ENCODE measurements at regions not wholly inside any gene's neighbourhood (a gene's known extent, or its start where the extent isn't known, plus 50 kb on each side); places are given as distances from the start of the nearest gene placed in this dataset.

DNA sequence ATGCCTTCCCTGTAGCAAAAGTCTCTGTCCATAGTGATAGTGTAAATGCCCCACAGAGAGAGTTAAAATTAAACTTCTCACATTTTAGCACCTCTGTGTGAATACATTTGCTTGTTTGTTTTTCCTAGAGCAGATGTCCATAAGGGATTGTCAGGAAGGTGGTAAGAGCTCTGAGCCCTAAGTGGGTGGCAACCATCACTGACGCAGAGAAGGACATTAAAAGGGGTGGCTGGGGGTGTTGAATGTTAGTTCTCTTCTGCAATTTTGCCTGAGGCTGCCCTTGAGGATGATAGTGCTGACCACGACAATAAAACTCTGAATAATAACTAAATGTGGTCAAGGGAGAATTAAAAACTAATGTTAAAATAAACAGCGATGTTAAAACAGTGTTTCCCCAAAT is 174.3 kb upstream of the ID4 start:
- H3K36me3 Mint-ChIP-seq (ENCODE audit: low read depth): no peaks in the 10 kb centered on the region
- no peaks in the 10 kb centered on the region for H3K27me3 Mint-ChIP-seq (ENCODE audit: low read depth)
- no peaks in the 10 kb centered on the region for H3K9me3 Mint-ChIP-seq
- H3K4me1 Mint-ChIP-seq (ENCODE audit: low read depth): no peaks in the 10 kb centered on the region
- H3K4me3 Mint-ChIP-seq: no peak overlapping the region
- H3K27ac Mint-ChIP-seq: no peak overlapping the region
- no peak for DNase-seq (ENCODE audit: low spot score)

GRCh38 chr6:19663479-19663878 is 173.7 kb upstream of the ID4 start:
- H3K9me3 Mint-ChIP-seq: no peaks in the 10 kb centered on the region
- H3K4me1 Mint-ChIP-seq (ENCODE audit: low read depth): no peaks in the 10 kb centered on the region
- H3K27ac Mint-ChIP-seq: no peak overlapping the region
- H3K27me3 Mint-ChIP-seq (ENCODE audit: low read depth): no peaks in the 10 kb centered on the region
- no peak for DNase-seq (ENCODE audit: low spot score)
- H3K4me3 Mint-ChIP-seq: no peak overlapping the region
- no peaks in the 10 kb centered on the region for H3K36me3 Mint-ChIP-seq (ENCODE audit: low read depth)

GRCh38 chr6:19664050-19664449 is 173.1 kb upstream of the ID4 start:
- Mint-ChIP-seq H3K36me3 (ENCODE audit: low read depth) (no peaks in the 10 kb centered on the region), H3K27me3 (ENCODE audit: low read depth) (no peaks in the 10 kb centered on the region), H3K4me1 (ENCODE audit: low read depth) (no peaks in the 10 kb centered on the region), H3K27ac (no peak overlapping the region), H3K4me3 (no peak overlapping the region), H3K9me3 (no peaks in the 10 kb centered on the region)
- no peak for DNase-seq (ENCODE audit: low spot score)

DNA sequence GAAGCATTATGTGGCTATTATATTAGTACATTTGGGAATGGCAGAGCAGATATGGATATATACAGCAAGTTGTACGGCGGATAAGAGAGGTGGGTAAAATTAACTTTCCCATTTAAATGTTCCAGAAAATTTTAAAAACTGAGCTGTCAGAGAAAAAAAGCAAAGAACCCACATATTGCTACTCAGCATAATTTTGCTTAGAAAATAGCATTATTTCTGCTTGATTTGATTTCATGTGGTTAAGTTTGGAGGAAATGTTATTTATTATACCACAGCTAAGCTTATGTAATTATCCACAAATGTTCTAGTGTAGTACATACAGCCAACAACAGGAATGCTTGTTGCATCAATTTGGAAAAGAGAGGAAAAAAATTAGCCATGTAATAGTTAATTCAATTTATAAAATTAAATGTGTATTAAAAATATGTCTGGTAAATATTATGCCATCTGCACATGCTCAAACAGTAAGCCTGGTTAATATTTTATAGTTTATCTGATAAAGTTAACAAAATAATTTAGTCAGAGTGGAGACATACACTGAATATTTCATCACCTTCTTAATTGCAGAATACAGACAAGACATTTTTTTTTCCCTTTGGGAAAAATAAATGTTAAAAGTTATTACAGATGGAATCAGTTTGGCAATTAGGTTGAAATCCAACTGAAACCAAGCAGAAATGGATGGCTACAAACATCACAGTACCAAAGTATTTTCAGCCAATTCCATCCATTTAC is 172.1 kb upstream of the ID4 start:
- H3K36me3 Mint-ChIP-seq (ENCODE audit: low read depth): no peaks in the 10 kb centered on the region
- DNase-seq (ENCODE audit: low spot score): no peak
- no peak overlapping the region for H3K27ac Mint-ChIP-seq
- H3K4me1 Mint-ChIP-seq (ENCODE audit: low read depth): no peaks in the 10 kb centered on the region
- H3K27me3 Mint-ChIP-seq (ENCODE audit: low read depth): no peaks in the 10 kb centered on the region
- H3K9me3 Mint-ChIP-seq: no peaks in the 10 kb centered on the region
- no peak overlapping the region for H3K4me3 Mint-ChIP-seq

DNA sequence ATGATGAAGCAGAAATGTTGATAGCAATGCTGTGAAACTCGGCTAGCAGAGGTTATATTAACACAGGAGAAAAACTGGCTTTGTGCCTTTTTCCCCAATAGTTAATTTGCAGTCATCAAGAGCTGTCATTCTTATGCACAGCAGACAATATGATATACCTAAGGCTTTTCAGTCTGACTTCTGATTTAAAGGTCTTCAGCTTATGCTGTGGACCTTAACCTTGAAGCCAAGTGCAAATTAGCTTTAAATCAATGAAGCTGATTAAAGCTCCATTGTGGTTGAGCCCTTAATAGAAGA is 171.6 kb upstream of the ID4 start:
- H3K27me3 Mint-ChIP-seq (ENCODE audit: low read depth): no peaks in the 10 kb centered on the region
- no peak overlapping the region for H3K27ac Mint-ChIP-seq
- no peaks in the 10 kb centered on the region for H3K4me1 Mint-ChIP-seq (ENCODE audit: low read depth)
- H3K4me3 Mint-ChIP-seq: no peak overlapping the region
- no peak for DNase-seq (ENCODE audit: low spot score)
- no peaks in the 10 kb centered on the region for H3K36me3 Mint-ChIP-seq (ENCODE audit: low read depth)
- no peaks in the 10 kb centered on the region for H3K9me3 Mint-ChIP-seq

DNA sequence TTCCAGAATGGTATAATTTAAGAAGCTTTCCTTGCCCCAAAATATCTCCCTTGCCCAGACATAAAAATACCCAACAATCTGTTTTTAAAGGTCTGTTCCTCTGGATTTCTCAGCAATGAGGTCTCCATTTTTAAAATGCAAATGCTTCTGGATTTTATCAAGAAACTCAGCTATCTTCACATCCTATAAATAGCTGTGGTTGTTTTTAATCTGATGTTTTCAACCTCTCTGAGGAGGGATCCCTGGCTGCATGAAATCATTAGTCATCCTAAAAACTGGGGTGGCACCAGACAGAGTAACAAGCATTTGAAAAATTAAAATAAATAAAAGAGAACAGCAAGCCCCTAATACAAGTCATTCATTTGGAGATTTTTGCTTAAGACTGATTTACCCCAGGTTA is 168.5 kb upstream of the ID4 start:
- no peak for DNase-seq (ENCODE audit: low spot score)
- Mint-ChIP-seq H3K4me1 (ENCODE audit: low read depth) (no peaks in the 10 kb centered on the region), H3K27ac (no peak overlapping the region), H3K9me3 (no peaks in the 10 kb centered on the region), H3K4me3 (no peak overlapping the region), H3K27me3 (ENCODE audit: low read depth) (no peaks in the 10 kb centered on the region), H3K36me3 (ENCODE audit: low read depth) (no peaks in the 10 kb centered on the region)

- DNase-seq (ENCODE audit: low spot score): no peak
- Mint-ChIP-seq H3K4me1 (ENCODE audit: low read depth) (no peaks in the 10 kb centered on the region), H3K27me3 (ENCODE audit: low read depth) (no peaks in the 10 kb centered on the region), H3K4me3 (no peak overlapping the region), H3K9me3 (no peaks in the 10 kb centered on the region), H3K27ac (no peak overlapping the region), H3K36me3 (ENCODE audit: low read depth) (no peaks in the 10 kb centered on the region)
Observed at GRCh38 chr6:19669206-19669605, 168.0 kb upstream of the ID4 start.

DNA sequence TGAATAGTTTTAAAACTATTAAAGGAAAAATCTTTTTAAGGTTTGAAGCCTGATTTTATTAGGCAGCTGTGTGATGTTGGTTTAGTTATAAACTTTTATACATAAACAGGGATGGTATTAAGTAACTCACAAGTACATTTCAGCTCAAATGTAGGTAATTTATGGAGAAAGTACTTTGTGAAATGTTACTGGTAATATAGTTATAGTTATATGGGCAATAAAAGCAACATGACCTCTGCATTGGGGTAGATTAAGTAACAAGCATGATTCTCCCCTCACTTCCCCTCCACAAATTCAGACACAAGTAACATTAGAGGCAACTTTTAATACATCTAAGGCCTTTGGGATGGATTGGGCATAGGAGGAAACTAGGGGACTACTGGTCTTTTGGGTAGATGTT is 154.3 kb upstream of the ID4 start:
- H3K27me3 Mint-ChIP-seq (ENCODE audit: low read depth): no peaks in the 10 kb centered on the region
- no peak overlapping the region for H3K27ac Mint-ChIP-seq

GRCh38 chr6:19690325-19691075 is 146.7 kb upstream of the ID4 start:
- Mint-ChIP-seq H3K27ac (no peak overlapping the region), H3K9me3 (no peaks in the 10 kb centered on the region), H3K36me3 (ENCODE audit: low read depth) (no peaks in the 10 kb centered on the region), H3K4me3 (no peak overlapping the region), H3K27me3 (ENCODE audit: low read depth) (peaks cover 20% of the 10 kb centered on the region), H3K4me1 (ENCODE audit: low read depth) (no peaks in the 10 kb centered on the region)
- DNase-seq (ENCODE audit: low spot score): no peak

More for the DNA sequence above, 154.3 kb upstream of the ID4 start:
- Mint-ChIP-seq H3K4me1 (ENCODE audit: low read depth) (no peaks in the 10 kb centered on the region), H3K4me3 (no peak overlapping the region), H3K9me3 (peaks cover 4% of the 10 kb centered on the region), H3K36me3 (ENCODE audit: low read depth) (no peaks in the 10 kb centered on the region)
- DNase-seq (ENCODE audit: low spot score): no peak

DNA sequence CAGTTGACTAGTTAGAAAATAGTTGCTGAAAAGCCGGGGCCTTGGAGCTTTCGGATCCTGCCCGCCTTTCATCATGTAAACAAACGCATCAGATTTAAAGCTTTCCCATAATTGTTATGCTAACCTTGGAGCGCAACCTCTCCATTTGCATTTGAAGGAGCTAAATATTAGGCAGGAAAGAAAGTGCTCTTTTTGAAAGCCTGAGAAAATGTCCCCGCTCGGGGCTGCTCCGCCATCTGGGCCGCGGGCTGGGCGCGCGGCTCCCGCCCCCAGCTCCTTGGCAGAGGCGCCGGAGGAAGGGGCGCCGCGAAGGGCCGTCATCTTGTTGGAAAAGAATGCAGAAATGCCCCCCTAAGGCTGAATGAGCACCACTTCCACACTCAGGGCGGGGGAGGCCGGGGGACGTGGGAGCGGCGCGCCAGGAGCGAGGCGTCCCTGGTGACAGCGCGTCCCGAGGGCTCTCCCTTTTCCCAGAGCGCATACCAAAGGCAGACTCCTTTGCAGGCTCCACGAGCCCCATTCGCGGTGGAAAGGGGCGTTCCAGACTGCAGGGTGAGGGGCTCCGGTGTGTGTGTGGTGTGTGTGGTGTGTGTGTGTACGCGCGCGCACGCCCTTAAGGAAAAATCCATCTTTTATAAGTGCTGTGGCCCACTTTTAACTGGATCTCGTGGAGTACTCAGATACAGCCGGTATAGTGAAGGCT is 145.6 kb upstream of the ID4 start:
- no peaks in the 10 kb centered on the region for H3K9me3 Mint-ChIP-seq
- peaks cover 20% of the 10 kb centered on the region for H3K27me3 Mint-ChIP-seq (ENCODE audit: low read depth)
- DNase-seq (ENCODE audit: low spot score): no peak
- H3K27ac Mint-ChIP-seq: no peak overlapping the region
- no peaks in the 10 kb centered on the region for H3K4me1 Mint-ChIP-seq (ENCODE audit: low read depth)
- H3K4me3 Mint-ChIP-seq: no peak overlapping the region
- H3K36me3 Mint-ChIP-seq (ENCODE audit: low read depth): no peaks in the 10 kb centered on the region

DNA sequence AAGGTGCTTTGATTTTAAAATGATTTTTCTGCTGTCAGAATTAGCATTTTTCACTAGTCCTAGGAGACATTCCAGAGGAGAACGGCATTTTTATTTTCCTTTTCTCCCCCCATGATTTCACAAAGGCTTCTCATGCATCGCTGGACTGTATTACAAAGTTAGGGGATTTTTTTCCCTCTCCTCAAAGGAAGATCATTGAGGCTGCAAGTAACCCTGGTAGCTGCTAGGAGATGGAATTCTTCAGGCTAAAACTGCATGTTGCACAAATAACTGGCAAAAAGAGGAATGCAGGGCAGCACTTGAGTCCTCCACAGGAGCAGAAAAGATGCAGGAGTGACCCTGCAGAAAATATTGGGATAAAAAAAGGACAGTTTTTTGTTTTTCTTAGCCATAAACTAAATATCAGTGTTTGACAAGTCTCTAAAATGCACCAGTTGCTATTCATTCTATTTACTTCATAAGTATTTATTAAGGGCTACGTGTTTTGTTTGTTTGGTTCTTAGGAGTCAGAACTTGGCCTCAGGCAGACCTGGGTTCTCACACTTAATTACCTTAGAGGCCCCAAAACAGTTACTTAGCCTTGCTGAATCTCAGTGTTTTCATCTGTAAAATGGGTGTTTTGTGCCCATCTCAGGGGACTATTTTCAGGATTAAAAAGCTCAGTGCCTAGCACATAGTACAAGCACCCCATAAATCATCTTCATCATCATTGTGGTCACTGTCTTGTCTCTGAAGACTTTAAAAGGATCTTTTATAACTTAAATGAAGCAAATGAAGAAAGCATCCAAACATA is 144.5 kb upstream of the ID4 start:
- DNase-seq (ENCODE audit: low spot score): no peak
- H3K36me3 Mint-ChIP-seq (ENCODE audit: low read depth): no peaks in the 10 kb centered on the region
- no peaks in the 10 kb centered on the region for H3K4me1 Mint-ChIP-seq (ENCODE audit: low read depth)
- H3K27me3 Mint-ChIP-seq (ENCODE audit: low read depth): peaks cover 20% of the 10 kb centered on the region
- no peak overlapping the region for H3K27ac Mint-ChIP-seq
- H3K4me3 Mint-ChIP-seq: no peak overlapping the region
- H3K9me3 Mint-ChIP-seq: no peaks in the 10 kb centered on the region

DNA sequence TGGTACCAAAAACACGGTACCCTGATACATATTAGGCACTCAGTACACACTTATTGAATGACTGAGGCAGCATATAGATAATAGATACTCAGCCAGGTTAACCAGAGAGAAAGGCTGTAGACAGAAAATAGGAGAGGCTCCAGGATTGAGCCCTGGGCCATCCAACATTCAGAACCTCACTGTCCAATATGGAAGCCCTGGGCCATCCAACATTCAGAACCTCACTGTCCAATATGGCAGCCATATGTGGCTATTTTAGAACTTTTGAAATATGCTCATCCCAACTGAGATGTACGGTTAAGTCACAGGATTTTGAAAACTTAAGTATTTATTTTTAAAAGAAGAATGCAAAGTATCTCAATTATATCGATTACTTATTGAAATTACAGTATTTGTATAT is 142.5 kb upstream of the ID4 start:
- no peak for DNase-seq (ENCODE audit: low spot score)
- H3K36me3 Mint-ChIP-seq (ENCODE audit: low read depth): no peaks in the 10 kb centered on the region
- no peaks in the 10 kb centered on the region for H3K4me1 Mint-ChIP-seq (ENCODE audit: low read depth)
- no peak overlapping the region for H3K4me3 Mint-ChIP-seq
- no peak overlapping the region for H3K27ac Mint-ChIP-seq
- H3K27me3 Mint-ChIP-seq (ENCODE audit: low read depth): peaks cover 20% of the 10 kb centered on the region
- no peaks in the 10 kb centered on the region for H3K9me3 Mint-ChIP-seq

DNA sequence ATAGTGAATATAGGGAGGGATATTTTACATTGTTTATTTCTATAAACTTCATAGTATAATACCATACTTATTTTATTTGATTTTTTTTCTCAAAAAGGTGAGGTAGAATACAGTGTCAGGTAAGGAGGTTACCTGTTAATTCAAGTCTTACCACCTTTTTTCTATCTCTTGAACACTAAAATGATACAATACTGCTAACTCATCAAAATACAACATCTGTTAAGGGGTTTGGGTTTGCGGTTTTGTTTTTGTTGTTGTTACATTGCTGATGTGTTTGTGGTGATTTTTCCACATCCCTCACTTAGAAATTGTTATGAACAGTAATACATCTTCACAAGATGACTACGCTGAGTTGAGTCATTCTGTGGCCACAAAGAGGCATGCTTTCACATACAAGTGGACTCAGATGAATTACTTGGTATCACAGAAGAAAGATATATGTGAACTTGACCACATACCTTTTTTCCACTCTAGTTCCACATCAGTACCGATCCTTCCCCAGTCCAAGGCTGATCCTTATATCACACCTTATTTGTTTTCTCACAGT is 139.4 kb upstream of the ID4 start:
- Mint-ChIP-seq H3K9me3 (no peaks in the 10 kb centered on the region), H3K4me3 (no peak overlapping the region), H3K36me3 (ENCODE audit: low read depth) (no peaks in the 10 kb centered on the region), H3K4me1 (ENCODE audit: low read depth) (no peaks in the 10 kb centered on the region), H3K27ac (no peak overlapping the region), H3K27me3 (ENCODE audit: low read depth) (no peaks in the 10 kb centered on the region)
- no peak for DNase-seq (ENCODE audit: low spot score)

DNA sequence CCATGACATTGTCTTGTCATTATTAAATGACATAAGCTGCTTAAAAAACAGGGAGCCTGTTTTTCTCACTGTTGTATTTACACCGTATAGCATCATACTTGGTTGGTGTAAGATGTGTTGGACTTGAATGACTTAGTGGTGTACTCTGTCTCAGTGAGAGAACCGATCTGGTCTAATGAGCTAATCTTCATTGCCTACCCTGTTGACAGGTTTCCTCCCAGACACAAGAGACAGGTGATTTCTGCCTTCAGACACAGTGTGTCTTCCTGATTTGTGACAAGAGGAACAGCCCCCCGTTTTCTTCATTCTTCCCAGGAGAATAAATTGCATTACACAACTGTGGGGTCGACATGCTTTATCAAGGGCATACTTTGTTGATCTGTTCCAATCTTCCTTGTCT is 137.2 kb upstream of the ID4 start:
- H3K9me3 Mint-ChIP-seq: no peaks in the 10 kb centered on the region
- DNase-seq (ENCODE audit: low spot score): no peak
- H3K36me3 Mint-ChIP-seq (ENCODE audit: low read depth): no peaks in the 10 kb centered on the region
- H3K27me3 Mint-ChIP-seq (ENCODE audit: low read depth): no peaks in the 10 kb centered on the region
- no peak overlapping the region for H3K27ac Mint-ChIP-seq
- no peaks in the 10 kb centered on the region for H3K4me1 Mint-ChIP-seq (ENCODE audit: low read depth)
- no peak overlapping the region for H3K4me3 Mint-ChIP-seq

All from T-helper 2 cell treated with Interferon-gamma antibody and Interleukin-4, amounts not matched to agents 5 μg/mL and 100 μg/mL, for 36 hours (primary cell).